ENCODE measurements at regions not wholly inside any gene's neighbourhood (a gene's known extent, or its start where the extent isn't known, plus 50 kb on each side); places are given as distances from the start of the nearest gene placed in this dataset.
"Not testable (repeated sequence)": the region's sequence is repeated elsewhere in the genome, so short reads cannot be mapped to it uniquely, and the experiment has no call there.

GRCh38 chr20:11173916-11174315 lies 500.1 kb upstream of the JAG1 start:
- DNase-seq (ENCODE audit: low spot score): no peak

GRCh38 chr20:11174861-11175260 lies 501.1 kb upstream of the JAG1 start:
- no peak for DNase-seq (ENCODE audit: low spot score)

GRCh38 chr20:11176431-11176830 lies 502.6 kb upstream of the JAG1 start:
- no peak for DNase-seq (ENCODE audit: low spot score)

GRCh38 chr20:11178946-11179654 lies 505.3 kb upstream of the JAG1 start:
- DNase-seq (ENCODE audit: low spot score): no peak

GRCh38 chr20:11180186-11180585 lies 506.4 kb upstream of the JAG1 start:
- DNase-seq (ENCODE audit: low spot score): no peak

- DNase-seq (ENCODE audit: low spot score): not testable (repeated sequence)
Measured at GRCh38 chr20:11181129-11181528, 507.3 kb upstream of the JAG1 start.

- DNase-seq (ENCODE audit: low spot score): no peak
Measured at GRCh38 chr20:11181966-11182365, 508.2 kb upstream of the JAG1 start.

- DNase-seq (ENCODE audit: low spot score): no peak
Measured at GRCh38 chr20:11182720-11183119, 508.9 kb upstream of the JAG1 start.

- DNase-seq (ENCODE audit: low spot score): no peak
Measured at GRCh38 chr20:11186301-11187008, 512.7 kb upstream of the JAG1 start.

GRCh38 chr20:11188843-11189603 lies 515.2 kb upstream of the JAG1 start:
- no peak for DNase-seq (ENCODE audit: low spot score)

GRCh38 chr20:11190741-11191140 lies 516.9 kb upstream of the JAG1 start:
- no peak for DNase-seq (ENCODE audit: low spot score)

GRCh38 chr20:11192106-11192505 lies 518.3 kb upstream of the JAG1 start:
- no peak for DNase-seq (ENCODE audit: low spot score)

GRCh38 chr20:11193241-11193640 lies 519.4 kb upstream of the JAG1 start:
- DNase-seq (ENCODE audit: low spot score): no peak

- DNase-seq (ENCODE audit: low spot score): no peak
Measured at GRCh38 chr20:11195169-11195568, 521.4 kb upstream of the JAG1 start.

- DNase-seq (ENCODE audit: low spot score): no peak
Measured at GRCh38 chr20:11195899-11196558, 522.2 kb upstream of the JAG1 start.

- no peak for DNase-seq (ENCODE audit: low spot score)
Measured at GRCh38 chr20:11197851-11198250, 524.1 kb upstream of the JAG1 start.

GRCh38 chr20:11200423-11200822 lies 526.6 kb upstream of the JAG1 start:
- no peak for DNase-seq (ENCODE audit: low spot score)

GRCh38 chr20:11204926-11205768 lies 531.3 kb upstream of the JAG1 start:
- DNase-seq (ENCODE audit: low spot score): peak; percentile 63

GRCh38 chr20:11205769-11206362 lies 532.1 kb upstream of the JAG1 start:
- no peak for DNase-seq (ENCODE audit: low spot score)

GRCh38 chr20:11207749-11208502 lies 534.1 kb upstream of the JAG1 start:
- DNase-seq (ENCODE audit: low spot score): no peak
